Activated CD8-positive, alpha-beta T cell treated with anti-CD3 and anti-CD28 coated beads for 36 hours (primary cell): ENCODE measurements at regions not wholly inside any gene's neighbourhood (a gene's known extent, or its start where the extent isn't known, plus 50 kb on each side); places are given as distances from the start of the nearest gene placed in this dataset.

ENCODE experiments used
- ATAC-seq: fragments of 200-7000 bp; cut with Tn5 transposase; one replicate; pipeline ENCODE4 v1.10.0; 2021; ENCODE audit warnings: mild to moderate bottlenecking, moderate library complexity
- CTCF ChIA-PET: fragments of 350-600 bp; sonication (Branson Sonifier 250); formaldehyde crosslinking; loops from one replicate; lab custom pipeline; 2021; ENCODE audit warnings: antibody characterized with exemption; lab: Charles Lee
- POLR2A ChIA-PET: fragments of 350-600 bp; sonication (Branson Sonifier 250); formaldehyde crosslinking; loops from one replicate; lab custom pipeline; 2021; ENCODE audit warnings: antibody characterized with exemption; lab: Charles Lee
- DNase-seq: peaks from one replicate; pipeline ENCODE4 v3.0.0-alpha.2; 2020
- H3K27ac Mint-ChIP-seq: one replicate; pipeline ENCODE4 v1.8.0; 2021; ENCODE audit warnings: mild to moderate bottlenecking, mixed read lengths
- H3K27me3 Mint-ChIP-seq: one replicate; pipeline ENCODE4 v1.8.0; 2021; ENCODE audit warnings: mixed read lengths
- H3K36me3 Mint-ChIP-seq: one replicate; pipeline ENCODE4 v1.8.0; 2021; ENCODE audit warnings: low read depth, mixed read lengths
- H3K4me1 Mint-ChIP-seq: one replicate; pipeline ENCODE4 v1.8.0; 2021; ENCODE audit warnings: low read depth, mixed read lengths
- H3K4me3 Mint-ChIP-seq: one replicate; pipeline ENCODE4 v1.8.0; 2021; ENCODE audit warnings: mild to moderate bottlenecking, moderate library complexity, mixed read lengths
- H3K9me3 Mint-ChIP-seq: one replicate; pipeline ENCODE4 v1.8.0; 2021; ENCODE audit warnings: mixed read lengths
- intact Hi-C: fragments of 100-400 bp; cut with micrococcal nuclease; formaldehyde crosslinking; loops from one replicate; pipeline ENCODE4 v1.10.0; 2022
- TF ChIP-seq, protein P1 (sequence below): fragments of 200-600 bp; IDR thresholded peaks from one replicate; pipeline ENCODE4 v1.8.0; 2022; ENCODE audit warnings: antibody characterized with exemption, mild to moderate bottlenecking

DNA sequence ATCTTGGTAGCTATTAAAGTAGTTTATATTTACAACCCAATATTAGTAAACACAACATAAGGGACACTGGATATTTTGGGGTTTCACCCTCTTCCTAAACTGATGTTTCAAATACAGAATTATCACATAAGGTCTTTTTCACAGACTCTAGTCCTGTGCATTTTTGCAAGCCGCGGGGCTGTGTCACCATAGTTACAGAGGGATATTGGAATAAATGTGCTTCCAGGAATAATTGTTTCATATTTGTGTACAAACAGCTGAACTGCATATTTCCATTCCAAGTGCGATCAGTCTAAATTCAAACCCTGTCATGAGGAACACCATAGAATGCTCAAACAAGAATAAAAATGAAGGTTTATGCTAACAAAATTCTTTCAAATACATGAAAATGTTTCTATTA is 762.5 kb upstream of the ARGLU1 start:
- DNase-seq (no peak), ATAC-seq (no peak)
- intact Hi-C loops = no loop called here
- Mint-ChIP-seq H3K4me1 (no peaks in the 10 kb centered on the region), H3K4me3 (no peak overlapping the region), H3K27ac (no peak overlapping the region), H3K36me3 (no peaks in the 10 kb centered on the region), H3K27me3 (no peaks in the 10 kb centered on the region), H3K9me3 (no peaks in the 10 kb centered on the region)
- ChIA-PET CTCF (no interaction called here), POLR2A (no interaction called here)
- TF ChIP-seq, protein P1, sequence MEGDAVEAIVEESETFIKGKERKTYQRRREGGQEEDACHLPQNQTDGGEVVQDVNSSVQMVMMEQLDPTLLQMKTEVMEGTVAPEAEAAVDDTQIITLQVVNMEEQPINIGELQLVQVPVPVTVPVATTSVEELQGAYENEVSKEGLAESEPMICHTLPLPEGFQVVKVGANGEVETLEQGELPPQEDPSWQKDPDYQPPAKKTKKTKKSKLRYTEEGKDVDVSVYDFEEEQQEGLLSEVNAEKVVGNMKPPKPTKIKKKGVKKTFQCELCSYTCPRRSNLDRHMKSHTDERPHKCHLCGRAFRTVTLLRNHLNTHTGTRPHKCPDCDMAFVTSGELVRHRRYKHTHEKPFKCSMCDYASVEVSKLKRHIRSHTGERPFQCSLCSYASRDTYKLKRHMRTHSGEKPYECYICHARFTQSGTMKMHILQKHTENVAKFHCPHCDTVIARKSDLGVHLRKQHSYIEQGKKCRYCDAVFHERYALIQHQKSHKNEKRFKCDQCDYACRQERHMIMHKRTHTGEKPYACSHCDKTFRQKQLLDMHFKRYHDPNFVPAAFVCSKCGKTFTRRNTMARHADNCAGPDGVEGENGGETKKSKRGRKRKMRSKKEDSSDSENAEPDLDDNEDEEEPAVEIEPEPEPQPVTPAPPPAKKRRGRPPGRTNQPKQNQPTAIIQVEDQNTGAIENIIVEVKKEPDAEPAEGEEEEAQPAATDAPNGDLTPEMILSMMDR = no peak

DNA sequence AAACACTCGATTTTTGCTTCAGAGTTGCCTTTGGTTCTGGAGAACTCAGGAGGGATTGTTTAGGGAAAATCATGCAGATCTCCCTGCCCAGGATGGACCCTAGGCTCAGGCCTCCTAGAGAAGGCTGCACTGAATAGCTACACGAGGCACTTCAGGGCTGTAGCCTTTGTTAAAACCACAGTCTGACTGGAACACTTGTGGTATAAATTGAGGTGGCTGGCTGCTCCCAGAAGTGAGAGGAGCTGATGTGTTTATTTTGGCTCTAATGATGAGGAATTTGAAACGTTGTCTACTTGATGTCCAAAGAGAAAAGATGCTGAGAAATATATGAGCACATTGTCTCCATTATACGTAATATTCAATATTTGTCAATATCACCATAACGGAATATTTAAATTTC is 762.1 kb upstream of the ARGLU1 start:
- ChIA-PET CTCF (no interaction called here), POLR2A (no interaction called here)
- TF ChIP-seq, protein P1 = no peak
- H3K4me3 Mint-ChIP-seq = no peak overlapping the region
- no peaks in the 10 kb centered on the region for H3K36me3 Mint-ChIP-seq
- H3K27ac Mint-ChIP-seq = no peak overlapping the region
- no peaks in the 10 kb centered on the region for H3K9me3 Mint-ChIP-seq
- H3K4me1 Mint-ChIP-seq = no peaks in the 10 kb centered on the region
- DNase-seq (no peak), ATAC-seq (no peak)
- intact Hi-C loops = no loop called here
- H3K27me3 Mint-ChIP-seq = no peaks in the 10 kb centered on the region

DNA sequence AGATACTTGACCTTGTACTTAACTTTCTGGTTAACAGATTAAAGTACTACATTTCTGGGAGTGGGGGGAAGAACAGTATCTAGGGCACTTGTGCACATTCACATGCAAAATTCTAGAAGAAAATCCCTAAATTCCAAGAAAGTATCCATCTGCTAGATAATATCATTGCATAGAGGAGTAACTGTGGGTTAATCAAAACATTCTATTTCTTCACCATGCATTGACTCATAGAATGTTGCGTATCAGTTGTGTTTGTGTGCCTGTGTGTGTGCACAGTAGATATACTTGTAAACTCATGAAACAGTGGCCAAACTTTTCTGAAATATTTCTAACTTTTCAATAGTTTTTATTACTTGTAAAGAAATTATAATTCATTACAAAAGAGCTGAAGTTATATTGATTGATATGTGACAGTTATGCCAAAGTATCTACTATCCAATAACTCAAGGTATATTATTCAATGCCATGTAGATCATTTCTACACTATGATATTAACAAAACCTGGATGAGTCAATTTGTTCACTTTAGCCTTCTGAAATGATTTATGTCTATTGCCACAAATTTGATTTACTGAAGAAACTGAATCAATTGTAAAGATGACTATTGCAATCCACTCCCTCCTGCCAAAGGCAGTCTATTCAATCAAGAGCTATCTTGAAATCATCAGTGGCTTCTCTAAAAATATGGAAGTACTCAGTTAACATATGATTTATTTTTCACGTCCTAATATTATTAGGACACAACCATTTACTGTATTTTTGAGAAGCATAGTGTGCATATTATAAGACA is 756.7 kb upstream of the ARGLU1 start:
- DNase-seq (no peak), ATAC-seq (no peak)
- CTCF ChIA-PET = no interaction called here
- TF ChIP-seq, protein P1 = no peak
- no peaks in the 10 kb centered on the region for H3K9me3 Mint-ChIP-seq
- H3K27me3 Mint-ChIP-seq = no peaks in the 10 kb centered on the region
- no peak overlapping the region for H3K27ac Mint-ChIP-seq
- POLR2A ChIA-PET = no interaction called here
- no peaks in the 10 kb centered on the region for H3K36me3 Mint-ChIP-seq
- intact Hi-C loops = no loop called here
- H3K4me3 Mint-ChIP-seq = no peak overlapping the region
- no peaks in the 10 kb centered on the region for H3K4me1 Mint-ChIP-seq

DNA sequence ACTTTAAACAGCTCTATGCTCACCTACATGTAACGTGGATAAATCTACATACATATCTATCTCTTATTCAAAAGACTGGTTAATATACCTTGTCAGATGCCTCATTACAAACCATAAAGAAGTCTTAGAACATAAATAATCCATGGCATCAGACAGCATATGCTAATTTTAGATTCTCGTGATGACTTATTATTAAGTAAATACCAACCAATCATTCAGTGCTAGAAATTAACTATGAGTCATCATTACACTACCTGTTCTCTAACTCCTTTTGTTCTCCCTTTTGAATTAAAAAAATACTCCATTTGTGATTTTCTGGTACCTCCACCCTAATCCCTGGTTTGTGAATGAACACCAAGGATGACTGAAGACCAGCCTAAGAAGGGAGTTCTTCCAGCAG is 754.3 kb upstream of the ARGLU1 start:
- Mint-ChIP-seq H3K27ac (no peak overlapping the region), H3K4me1 (no peaks in the 10 kb centered on the region), H3K27me3 (no peaks in the 10 kb centered on the region), H3K36me3 (no peaks in the 10 kb centered on the region), H3K4me3 (no peak overlapping the region), H3K9me3 (no peaks in the 10 kb centered on the region)
- ATAC-seq (no peak), DNase-seq (no peak)
- ChIA-PET POLR2A (no interaction called here), CTCF (no interaction called here)
- TF ChIP-seq, protein P1 = no peak
- intact Hi-C loops = no loop called here

DNA sequence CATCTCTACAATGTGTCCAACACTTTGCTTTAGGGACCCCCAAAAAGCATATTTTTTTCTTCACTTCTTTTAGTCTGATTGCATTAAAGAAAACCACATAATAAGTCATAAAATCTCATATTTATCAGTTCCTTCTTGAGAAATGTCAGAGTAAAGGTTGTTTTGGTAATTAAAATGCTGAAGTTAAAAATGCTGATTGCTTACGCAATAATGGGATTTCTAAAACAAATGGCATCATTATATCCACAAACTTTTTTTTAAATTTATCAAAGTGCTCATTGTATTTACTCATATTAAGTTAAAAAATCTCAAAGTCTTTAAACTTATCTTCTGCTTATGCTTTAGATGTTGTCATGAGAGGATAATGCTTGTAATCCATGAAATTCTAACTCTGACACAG is 737.2 kb upstream of the ARGLU1 start:
- H3K27ac Mint-ChIP-seq = no peak overlapping the region
- TF ChIP-seq, protein P1 = no peak
- DNase-seq = no peak
- H3K4me3 Mint-ChIP-seq = no peak overlapping the region
- intact Hi-C loops = no loop called here
- no peaks in the 10 kb centered on the region for H3K4me1 Mint-ChIP-seq
- ATAC-seq = no peak
- H3K36me3 Mint-ChIP-seq = no peaks in the 10 kb centered on the region
- H3K9me3 Mint-ChIP-seq = peaks cover 1% of the 10 kb centered on the region
- CTCF ChIA-PET = interaction anchor here (1.1 kb wide), 1 partner anchor 100 kb away, joined by 4 read pairs; no protein-coding TSS in a partner anchor
- H3K27me3 Mint-ChIP-seq = no peaks in the 10 kb centered on the region
- POLR2A ChIA-PET = no interaction called here
